ENCODE measurements at regions not wholly inside any gene's neighbourhood (a gene's known extent, or its start where the extent isn't known, plus 50 kb on each side); places are given as distances from the start of the nearest gene placed in this dataset.
"Not testable (repeated sequence)": the region's sequence is repeated elsewhere in the genome, so short reads cannot be mapped to it uniquely, and the experiment has no call there.

DNA sequence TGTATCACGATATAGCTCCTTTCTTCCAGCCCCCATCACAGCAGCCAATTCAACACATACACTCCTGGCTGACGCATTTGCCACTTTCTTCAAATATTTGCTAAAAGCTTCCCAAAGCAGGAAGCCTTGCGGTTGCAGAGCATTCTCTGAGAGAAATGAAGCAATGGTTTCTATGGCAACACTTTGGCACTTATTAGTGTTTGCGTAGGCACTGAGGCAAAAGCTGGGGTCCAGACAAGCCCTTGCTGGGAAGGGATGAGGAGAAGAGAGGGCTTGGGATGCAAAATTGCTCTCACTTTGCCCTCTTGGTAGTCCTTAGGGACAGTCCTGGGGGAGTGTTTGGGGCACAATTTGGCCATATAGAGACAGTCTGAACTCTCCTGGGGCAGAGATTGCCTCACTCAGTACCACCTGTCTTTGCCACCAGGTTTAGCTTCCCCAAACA, 55.0 kb upstream of the PAK3 start:
- Histone ChIP-seq H3K27ac (no peak overlapping the region), H3K4me1 (no peaks in the 10 kb centered on the region), H3K9me3 (no peaks in the 10 kb centered on the region), H3K27me3 (no peaks in the 10 kb centered on the region), H3K36me3 (no peaks in the 10 kb centered on the region), H3K4me3 (no peak overlapping the region)
- intact Hi-C loops (cut with DNase I): no loop called here
- no peak for TF ChIP-seq CTCF (IDR thresholded peaks at IDR 0.05)
- no peak for DNase-seq (ENCODE audit: low spot score in 2 of 2)

DNA sequence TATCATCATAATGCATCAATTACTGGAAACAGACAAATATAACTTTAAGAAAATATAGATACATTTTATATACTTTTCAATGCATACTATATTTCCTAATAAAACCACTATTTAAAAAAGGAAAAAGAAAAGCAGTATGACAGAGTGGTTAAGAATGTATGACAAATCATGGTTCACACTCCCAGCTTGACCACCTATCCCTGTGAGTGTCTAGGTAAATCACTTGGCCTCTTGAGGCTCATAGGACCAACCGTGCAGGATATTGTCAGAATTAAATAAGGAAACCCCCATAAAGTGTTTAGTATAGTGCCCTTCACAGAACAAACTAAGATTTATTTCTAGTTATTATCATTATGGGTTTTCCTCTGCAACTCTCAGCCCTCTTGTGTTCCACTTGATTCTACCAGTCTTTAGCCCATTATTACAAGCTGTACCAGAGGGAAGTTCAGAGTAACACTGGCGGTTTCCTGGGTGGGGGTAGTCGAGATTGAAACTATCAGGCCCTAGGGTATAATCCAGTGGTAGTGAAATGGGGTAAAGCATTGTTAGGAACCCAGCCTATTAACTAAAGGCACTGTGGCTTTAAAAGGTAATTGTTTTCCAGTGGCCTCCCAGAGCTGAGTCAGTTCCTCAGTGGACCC, 55.5 kb upstream of the PAK3 start:
- intact Hi-C loops (cut with DNase I): no loop called here
- no peaks in the 10 kb centered on the region for H3K27me3 ChIP-seq

DNA sequence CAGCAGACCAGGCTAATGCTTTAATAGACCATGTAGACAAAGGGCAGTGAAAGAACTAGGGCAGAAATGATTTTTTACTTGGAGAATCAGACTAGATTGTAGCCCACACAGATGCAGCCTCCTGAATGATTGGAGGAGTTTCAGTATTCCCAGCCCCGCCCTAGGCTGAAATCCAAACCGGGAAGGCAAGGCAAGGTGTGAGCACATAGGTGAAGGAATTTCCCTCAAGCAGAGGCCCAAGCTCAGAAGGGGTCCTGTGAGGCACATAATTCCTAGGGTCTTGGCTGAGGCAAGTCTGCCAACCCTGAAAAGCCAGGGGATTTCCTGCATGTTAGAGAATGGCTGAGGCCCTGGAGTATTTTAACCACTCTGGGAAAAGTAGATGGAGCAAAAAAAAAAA, 56.4 kb upstream of the PAK3 start:
- no peak overlapping the region for H3K4me3 ChIP-seq
- H3K36me3 ChIP-seq: no peaks in the 10 kb centered on the region
- no peak overlapping the region for H3K27ac ChIP-seq
- H3K27me3 ChIP-seq: no peaks in the 10 kb centered on the region
- no peak for TF ChIP-seq CTCF (IDR thresholded peaks at IDR 0.05)
- no peak for DNase-seq (ENCODE audit: low spot score in 2 of 2)
- H3K9me3 ChIP-seq: no peaks in the 10 kb centered on the region
- intact Hi-C loops (cut with DNase I): no loop called here
- no peaks in the 10 kb centered on the region for H3K4me1 ChIP-seq

More for the DNA sequence above, 55.5 kb upstream of the PAK3 start:
- Histone ChIP-seq H3K9me3 (no peaks in the 10 kb centered on the region), H3K36me3 (no peaks in the 10 kb centered on the region), H3K4me1 (no peaks in the 10 kb centered on the region), H3K4me3 (no peak overlapping the region), H3K27ac (no peak overlapping the region)
- no peak for DNase-seq (ENCODE audit: low spot score in 2 of 2)
- TF ChIP-seq CTCF (IDR thresholded peaks at IDR 0.05): no peak

- intact Hi-C loops (cut with DNase I): no loop called here
- Histone ChIP-seq H3K27ac (no peak overlapping the region), H3K4me1 (no peaks in the 10 kb centered on the region), H3K9me3 (no peaks in the 10 kb centered on the region), H3K4me3 (no peak overlapping the region), H3K36me3 (no peaks in the 10 kb centered on the region), H3K27me3 (no peaks in the 10 kb centered on the region)
- no peak for DNase-seq (ENCODE audit: low spot score in 2 of 2)
- TF ChIP-seq CTCF (IDR thresholded peaks at IDR 0.05): no peak
These were observed 60.0 kb upstream of the PAK3 start for GRCh38 chrX:111035991-111036390.

DNA sequence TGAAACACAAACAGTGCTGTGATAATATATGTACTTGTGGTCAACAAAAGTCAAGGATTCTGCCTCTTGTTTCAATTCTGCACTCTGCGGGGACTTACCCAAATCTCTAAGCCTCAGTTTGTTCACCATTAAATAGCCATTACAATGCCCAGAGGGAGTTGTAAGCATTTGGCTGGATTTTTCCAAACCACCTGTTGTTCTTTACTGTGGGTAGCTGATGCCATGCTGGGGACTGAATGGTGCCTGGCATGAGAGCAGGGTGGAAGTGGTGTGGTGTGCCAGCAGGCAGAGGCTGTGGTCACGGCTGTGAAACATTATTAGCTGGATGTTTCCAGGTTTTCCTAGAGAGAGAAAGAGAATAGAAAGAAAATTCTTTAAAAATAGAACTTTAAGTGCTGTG, 60.7 kb upstream of the PAK3 start:
- H3K27ac ChIP-seq: no peak overlapping the region
- intact Hi-C loops (cut with DNase I): no loop called here
- H3K4me3 ChIP-seq: no peak overlapping the region
- H3K27me3 ChIP-seq: no peaks in the 10 kb centered on the region
- H3K36me3 ChIP-seq: no peaks in the 10 kb centered on the region
- H3K9me3 ChIP-seq: no peaks in the 10 kb centered on the region
- H3K4me1 ChIP-seq: no peaks in the 10 kb centered on the region
- no peak for TF ChIP-seq CTCF (IDR thresholded peaks at IDR 0.05)
- no peak for DNase-seq (ENCODE audit: low spot score in 2 of 2)

- H3K36me3 ChIP-seq; intact Hi-C loops (cut with DNase I); H3K4me1 ChIP-seq; H3K9me3 ChIP-seq; H3K4me3 ChIP-seq; H3K27me3 ChIP-seq; DNase-seq (ENCODE audit: low spot score in 2 of 2); H3K27ac ChIP-seq: not testable (repeated sequence)
These were observed 73.0 kb upstream of the PAK3 start for GRCh38 chrX:111022998-111023397.
